HCT116 (cell line): ENCODE measurements at regions not wholly inside any gene's neighbourhood (a gene's known extent, or its start where the extent isn't known, plus 50 kb on each side); places are given as distances from the start of the nearest gene placed in this dataset.

Source experiments
- FOSL1 ChIP-seq: IDR thresholded peaks from 2 replicates; pipeline ENCODE4 v1.6.1; 2012; ENCODE audit warnings: low read depth
- MAX ChIP-seq: IDR thresholded peaks from 2 replicates; pipeline ENCODE4 v1.6.1; 2012
- POLR2AphosphoS5 ChIP-seq: IDR thresholded peaks from 2 replicates; pipeline ENCODE4 v1.6.1; 2011; ENCODE audit warnings: mild to moderate bottlenecking, low read depth, low read length, moderate library complexity
- TF ChIP-seq, protein P1 (sequence below), 3 experiments: fragments of 200-600 bp in 1 of 3; sonication (generic) in 1 of 3; IDR thresholded peaks in 2 of 3; conservative IDR thresholded peaks in 1 of 3; 2 replicates each; pipeline ENCODE4 v1.5.1; 2012 to 2017; ENCODE audit warnings: low read depth in 2 of 3, low read length in 2 of 3, antibody characterized with exemption in 1 of 3, borderline replicate concordance in 1 of 3, control low read depth in 1 of 3, mild to moderate bottlenecking in 1 of 3, mixed read lengths in 1 of 3, mixed run types in 1 of 3, moderate library complexity in 1 of 3; ENCODE audit not compliant: insufficient read depth in 1 of 3
- TF ChIP-seq, protein P2 (sequence below): IDR thresholded peaks from 2 replicates; pipeline ENCODE4 v1.6.1; 2012; ENCODE audit warnings: low read depth

GRCh38 chr12:47545938-47546609 is 159.8 kb downstream of the RPAP3 start:
- TF ChIP-seq, protein P1, sequence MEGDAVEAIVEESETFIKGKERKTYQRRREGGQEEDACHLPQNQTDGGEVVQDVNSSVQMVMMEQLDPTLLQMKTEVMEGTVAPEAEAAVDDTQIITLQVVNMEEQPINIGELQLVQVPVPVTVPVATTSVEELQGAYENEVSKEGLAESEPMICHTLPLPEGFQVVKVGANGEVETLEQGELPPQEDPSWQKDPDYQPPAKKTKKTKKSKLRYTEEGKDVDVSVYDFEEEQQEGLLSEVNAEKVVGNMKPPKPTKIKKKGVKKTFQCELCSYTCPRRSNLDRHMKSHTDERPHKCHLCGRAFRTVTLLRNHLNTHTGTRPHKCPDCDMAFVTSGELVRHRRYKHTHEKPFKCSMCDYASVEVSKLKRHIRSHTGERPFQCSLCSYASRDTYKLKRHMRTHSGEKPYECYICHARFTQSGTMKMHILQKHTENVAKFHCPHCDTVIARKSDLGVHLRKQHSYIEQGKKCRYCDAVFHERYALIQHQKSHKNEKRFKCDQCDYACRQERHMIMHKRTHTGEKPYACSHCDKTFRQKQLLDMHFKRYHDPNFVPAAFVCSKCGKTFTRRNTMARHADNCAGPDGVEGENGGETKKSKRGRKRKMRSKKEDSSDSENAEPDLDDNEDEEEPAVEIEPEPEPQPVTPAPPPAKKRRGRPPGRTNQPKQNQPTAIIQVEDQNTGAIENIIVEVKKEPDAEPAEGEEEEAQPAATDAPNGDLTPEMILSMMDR (IDR thresholded peaks at IDR 0.05 in 2 of 3, conservative IDR thresholded peaks at IDR 0.05 in 1 of 3; ENCODE audit: borderline replicate concordance in 1 of 3, insufficient read depth in 1 of 3, low read depth in 2 of 3, low read length in 2 of 3): no peak
- TF ChIP-seq MAX: no peak
- no peak for TF ChIP-seq POLR2AphosphoS5
- TF ChIP-seq, protein P2, sequence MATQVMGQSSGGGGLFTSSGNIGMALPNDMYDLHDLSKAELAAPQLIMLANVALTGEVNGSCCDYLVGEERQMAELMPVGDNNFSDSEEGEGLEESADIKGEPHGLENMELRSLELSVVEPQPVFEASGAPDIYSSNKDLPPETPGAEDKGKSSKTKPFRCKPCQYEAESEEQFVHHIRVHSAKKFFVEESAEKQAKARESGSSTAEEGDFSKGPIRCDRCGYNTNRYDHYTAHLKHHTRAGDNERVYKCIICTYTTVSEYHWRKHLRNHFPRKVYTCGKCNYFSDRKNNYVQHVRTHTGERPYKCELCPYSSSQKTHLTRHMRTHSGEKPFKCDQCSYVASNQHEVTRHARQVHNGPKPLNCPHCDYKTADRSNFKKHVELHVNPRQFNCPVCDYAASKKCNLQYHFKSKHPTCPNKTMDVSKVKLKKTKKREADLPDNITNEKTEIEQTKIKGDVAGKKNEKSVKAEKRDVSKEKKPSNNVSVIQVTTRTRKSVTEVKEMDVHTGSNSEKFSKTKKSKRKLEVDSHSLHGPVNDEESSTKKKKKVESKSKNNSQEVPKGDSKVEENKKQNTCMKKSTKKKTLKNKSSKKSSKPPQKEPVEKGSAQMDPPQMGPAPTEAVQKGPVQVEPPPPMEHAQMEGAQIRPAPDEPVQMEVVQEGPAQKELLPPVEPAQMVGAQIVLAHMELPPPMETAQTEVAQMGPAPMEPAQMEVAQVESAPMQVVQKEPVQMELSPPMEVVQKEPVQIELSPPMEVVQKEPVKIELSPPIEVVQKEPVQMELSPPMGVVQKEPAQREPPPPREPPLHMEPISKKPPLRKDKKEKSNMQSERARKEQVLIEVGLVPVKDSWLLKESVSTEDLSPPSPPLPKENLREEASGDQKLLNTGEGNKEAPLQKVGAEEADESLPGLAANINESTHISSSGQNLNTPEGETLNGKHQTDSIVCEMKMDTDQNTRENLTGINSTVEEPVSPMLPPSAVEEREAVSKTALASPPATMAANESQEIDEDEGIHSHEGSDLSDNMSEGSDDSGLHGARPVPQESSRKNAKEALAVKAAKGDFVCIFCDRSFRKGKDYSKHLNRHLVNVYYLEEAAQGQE: no peak
- TF ChIP-seq FOSL1: no peak
